ENCODE measurements at regions not wholly inside any gene's neighbourhood (a gene's known extent, or its start where the extent isn't known, plus 50 kb on each side); places are given as distances from the start of the nearest gene placed in this dataset.

DNA sequence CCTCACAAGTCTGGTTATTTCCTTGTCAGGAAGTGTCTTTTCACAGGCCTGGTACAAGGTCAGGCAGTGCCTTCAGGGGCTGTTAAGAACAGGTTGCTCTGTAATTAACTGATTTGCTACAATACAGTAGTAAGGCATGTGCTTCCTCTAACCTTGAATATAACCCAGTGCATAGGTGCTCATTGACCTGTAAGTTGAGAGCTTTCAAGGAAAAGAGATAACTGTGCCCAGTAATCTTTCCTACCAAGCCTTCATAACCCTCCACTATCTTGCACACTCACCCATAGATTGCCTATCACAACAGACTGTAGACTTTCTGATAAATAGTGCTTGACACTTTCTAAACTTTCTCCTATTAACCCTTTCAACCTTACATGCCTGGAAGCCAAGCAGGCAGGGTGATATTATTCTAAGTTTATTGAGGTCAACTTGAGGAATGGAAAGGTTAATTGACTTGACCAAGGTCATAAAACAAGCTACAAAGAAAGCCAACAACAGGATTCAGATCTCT, 148.1 kb downstream of the PPARGC1A start:
- no peak overlapping the region for H3K9ac ChIP-seq
- no peaks in the 10 kb centered on the region for H3K4me1 ChIP-seq (ENCODE audit: low read depth, poor library complexity, severe bottlenecking)
- no peaks in the 10 kb centered on the region for H3K36me3 ChIP-seq (ENCODE audit: insufficient read depth)
- H2AFZ ChIP-seq (ENCODE audit: low read depth): no peak overlapping the region
- no peaks in the 10 kb centered on the region for H4K20me1 ChIP-seq (ENCODE audit: insufficient read depth)
- no peak overlapping the region for H3K4me3 ChIP-seq (IDR thresholded peaks at IDR 0.05; ENCODE audit: insufficient read depth, low read depth, low read length)
- no peaks in the 10 kb centered on the region for H3K79me2 ChIP-seq (ENCODE audit: insufficient read depth, low read depth)
- TF ChIP-seq, protein P1, sequence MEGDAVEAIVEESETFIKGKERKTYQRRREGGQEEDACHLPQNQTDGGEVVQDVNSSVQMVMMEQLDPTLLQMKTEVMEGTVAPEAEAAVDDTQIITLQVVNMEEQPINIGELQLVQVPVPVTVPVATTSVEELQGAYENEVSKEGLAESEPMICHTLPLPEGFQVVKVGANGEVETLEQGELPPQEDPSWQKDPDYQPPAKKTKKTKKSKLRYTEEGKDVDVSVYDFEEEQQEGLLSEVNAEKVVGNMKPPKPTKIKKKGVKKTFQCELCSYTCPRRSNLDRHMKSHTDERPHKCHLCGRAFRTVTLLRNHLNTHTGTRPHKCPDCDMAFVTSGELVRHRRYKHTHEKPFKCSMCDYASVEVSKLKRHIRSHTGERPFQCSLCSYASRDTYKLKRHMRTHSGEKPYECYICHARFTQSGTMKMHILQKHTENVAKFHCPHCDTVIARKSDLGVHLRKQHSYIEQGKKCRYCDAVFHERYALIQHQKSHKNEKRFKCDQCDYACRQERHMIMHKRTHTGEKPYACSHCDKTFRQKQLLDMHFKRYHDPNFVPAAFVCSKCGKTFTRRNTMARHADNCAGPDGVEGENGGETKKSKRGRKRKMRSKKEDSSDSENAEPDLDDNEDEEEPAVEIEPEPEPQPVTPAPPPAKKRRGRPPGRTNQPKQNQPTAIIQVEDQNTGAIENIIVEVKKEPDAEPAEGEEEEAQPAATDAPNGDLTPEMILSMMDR (conservative IDR thresholded peaks at IDR 0.05; ENCODE audit: low read depth, low read length): no peak
- no peak overlapping the region for H3K4me2 ChIP-seq
- H3K27me3 ChIP-seq (ENCODE audit: insufficient read depth, low read depth): no peaks in the 10 kb centered on the region
- no peak overlapping the region for H3K27ac ChIP-seq

DNA sequence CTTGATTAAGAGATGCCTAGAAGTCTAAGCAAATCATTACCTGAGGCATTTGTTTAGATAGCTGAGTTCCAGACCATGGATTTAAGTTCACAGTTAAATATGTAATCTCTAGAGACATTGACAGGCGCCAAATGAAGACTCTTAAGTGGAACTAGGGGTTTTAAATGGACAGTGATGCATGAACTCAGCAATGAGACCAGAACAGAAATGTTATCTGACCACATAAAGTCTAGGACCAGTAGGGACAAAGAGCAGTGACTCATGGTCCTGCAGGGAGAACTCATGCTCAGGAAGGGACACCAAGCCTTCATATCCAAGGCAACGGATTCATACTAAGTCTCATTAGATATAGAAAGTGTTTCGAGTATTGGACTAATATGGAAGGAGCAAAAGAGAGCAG, 152.3 kb downstream of the PPARGC1A start:
- Histone ChIP-seq H3K79me2 (ENCODE audit: insufficient read depth, low read depth) (no peaks in the 10 kb centered on the region), H3K27ac (no peak overlapping the region), H4K20me1 (ENCODE audit: insufficient read depth) (no peaks in the 10 kb centered on the region), H3K4me1 (ENCODE audit: low read depth, poor library complexity, severe bottlenecking) (no peaks in the 10 kb centered on the region), H3K4me2 (no peak overlapping the region), H3K36me3 (ENCODE audit: insufficient read depth) (no peaks in the 10 kb centered on the region), H2AFZ (ENCODE audit: low read depth) (no peak overlapping the region), H3K4me3 (IDR thresholded peaks at IDR 0.05; ENCODE audit: insufficient read depth, low read depth, low read length) (no peak overlapping the region), H3K9ac (no peak overlapping the region), H3K27me3 (ENCODE audit: insufficient read depth, low read depth) (no peaks in the 10 kb centered on the region)
- TF ChIP-seq, protein P1 (conservative IDR thresholded peaks at IDR 0.05; ENCODE audit: low read depth, low read length): no peak

DNA sequence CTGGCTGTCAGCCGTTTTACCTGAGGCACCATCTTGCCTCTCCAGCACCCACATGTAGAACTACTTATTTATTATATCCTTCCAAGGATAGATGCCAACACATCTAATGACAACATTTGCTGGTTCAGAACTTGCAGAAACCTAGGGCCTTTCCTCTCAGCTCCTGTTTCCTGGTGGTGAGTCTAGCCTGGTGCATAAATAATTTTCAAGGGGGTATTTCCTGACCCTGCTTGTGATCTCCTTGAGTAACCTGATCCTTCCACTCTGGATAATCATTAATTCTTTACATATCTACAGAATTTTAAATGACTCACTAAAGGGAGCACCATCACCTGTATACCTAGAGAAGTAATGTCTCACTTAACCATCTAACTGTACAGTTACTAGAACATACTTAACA, 153.4 kb downstream of the PPARGC1A start:
- no peaks in the 10 kb centered on the region for H3K27me3 ChIP-seq (ENCODE audit: insufficient read depth, low read depth)
- no peak overlapping the region for H2AFZ ChIP-seq (ENCODE audit: low read depth)
- no peaks in the 10 kb centered on the region for H4K20me1 ChIP-seq (ENCODE audit: insufficient read depth)
- H3K4me1 ChIP-seq (ENCODE audit: low read depth, poor library complexity, severe bottlenecking): no peaks in the 10 kb centered on the region
- H3K9ac ChIP-seq: no peak overlapping the region
- H3K79me2 ChIP-seq (ENCODE audit: insufficient read depth, low read depth): no peaks in the 10 kb centered on the region
- TF ChIP-seq, protein P1 (conservative IDR thresholded peaks at IDR 0.05; ENCODE audit: low read depth, low read length): no peak
- H3K36me3 ChIP-seq (ENCODE audit: insufficient read depth): no peaks in the 10 kb centered on the region
- H3K4me2 ChIP-seq: no peak overlapping the region
- no peak overlapping the region for H3K4me3 ChIP-seq (IDR thresholded peaks at IDR 0.05; ENCODE audit: insufficient read depth, low read depth, low read length)
- H3K27ac ChIP-seq: no peak overlapping the region

DNA sequence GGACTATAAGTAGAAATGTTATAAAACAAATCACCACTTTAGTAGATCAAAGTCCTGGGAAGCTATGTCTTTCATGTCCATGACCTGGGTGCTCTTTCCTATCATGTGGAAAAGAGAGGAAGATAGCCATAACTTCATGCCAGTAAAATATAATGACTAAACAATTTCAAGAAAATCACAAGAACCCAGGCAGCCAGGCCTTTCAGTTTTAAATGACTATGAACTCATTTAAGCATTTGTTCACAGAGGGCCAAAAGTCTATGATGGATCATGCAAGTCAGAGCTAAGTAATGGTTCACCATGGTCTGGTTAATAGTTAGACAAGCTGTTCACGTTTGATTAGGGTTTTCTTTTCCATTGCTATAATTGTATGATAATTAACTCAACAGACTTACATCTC, 155.8 kb downstream of the PPARGC1A start:
- no peaks in the 10 kb centered on the region for H3K4me1 ChIP-seq (ENCODE audit: low read depth, poor library complexity, severe bottlenecking)

More for the DNA sequence above, 155.8 kb downstream of the PPARGC1A start:
- no peaks in the 10 kb centered on the region for H3K27me3 ChIP-seq (ENCODE audit: insufficient read depth, low read depth)
- no peaks in the 10 kb centered on the region for H3K79me2 ChIP-seq (ENCODE audit: insufficient read depth, low read depth)
- no peak overlapping the region for H3K9ac ChIP-seq
- H3K4me2 ChIP-seq: no peak overlapping the region
- H4K20me1 ChIP-seq (ENCODE audit: insufficient read depth): no peaks in the 10 kb centered on the region
- no peak overlapping the region for H3K4me3 ChIP-seq (IDR thresholded peaks at IDR 0.05; ENCODE audit: insufficient read depth, low read depth, low read length)
- no peaks in the 10 kb centered on the region for H3K36me3 ChIP-seq (ENCODE audit: insufficient read depth)
- TF ChIP-seq, protein P1 (conservative IDR thresholded peaks at IDR 0.05; ENCODE audit: low read depth, low read length): no peak
- no peak overlapping the region for H2AFZ ChIP-seq (ENCODE audit: low read depth)
- H3K27ac ChIP-seq: no peak overlapping the region
